K562 (cell line): ENCODE measurements at regions not wholly inside any gene's neighbourhood (a gene's known extent, or its start where the extent isn't known, plus 50 kb on each side); places are given as distances from the start of the nearest gene placed in this dataset.

ENCODE experiments used
- ATAC-seq: fragments of 200-7000 bp; cut with Tn5 transposase; 3 replicates; pipeline ENCODE4 v1.9.1; 2020; ENCODE audit warnings: moderate library complexity
- BruUV-seq: library from RNA; stranded (reverse); fragments of 400-500 nt; replicated peaks from 2 replicates; lab custom pipeline; 2021; lab: Mats Ljungman, UMichigan
- CTCF ChIA-PET: fragments of 300-600 bp; formaldehyde crosslinking; extraction: SDS; loops from one replicate; lab custom pipeline; 2021; ENCODE audit warnings: low intra/inter-chr PET ratio; lab: Yijun Ruan, JAX
- POLR2A ChIA-PET: fragments of 300-600, 350-650 bp; sonication (Branson Sonifier 250); formaldehyde crosslinking; extraction: SDS; loops from one replicate; lab custom pipeline; 2021; ENCODE audit warnings: antibody characterized with exemption, inconsistent platforms; lab: Yijun Ruan, JAX
- DNase-seq, 4 experiments: peaks; one replicate each; pipeline versions ENCODE4 v3.0.0 to v3.0.0-alpha.2; 2011 to 2018; ENCODE audit warnings: low spot score in 3 of 4, mixed read lengths in 3 of 4; ENCODE audit errors: extremely low read depth in 1 of 4
- FAIRE-seq: peaks from 2 replicates; lab custom pipeline; 2011; peaks lifted over from hg19 to GRCh38; lab: Jason Lieb, UNC
- H2AFZ ChIP-seq: 2 replicates; pipeline ENCODE4 v1.6.0; 2011; ENCODE audit warnings: low read depth, low read length, control low read depth, inconsistent platforms
- H3K27ac ChIP-seq: fragments of 200-600 bp; 3 replicates; pipeline ENCODE4 v1.8.0; 2011; ENCODE audit warnings: low read depth, mild to moderate bottlenecking, control low read depth, inconsistent platforms, low read length, moderate library complexity, mixed read lengths; ENCODE audit errors: extremely low read depth
- H3K27me3 ChIP-seq, 2 experiments: fragments of 300-600 bp in 1 of 2; 2 replicates in 1 of 2; 3 replicates in 1 of 2; pipeline versions ENCODE4 v1.6.0 to v1.8.0; 2011; ENCODE audit warnings: inconsistent platforms in 2 of 2, low read length in 2 of 2, mild to moderate bottlenecking in 1 of 2, mixed read lengths in 1 of 2, moderate library complexity in 1 of 2; ENCODE audit not compliant: control insufficient read depth in 2 of 2, insufficient read depth in 2 of 2
- H3K36me3 ChIP-seq: fragments of 300-600 bp; 3 replicates; pipeline ENCODE4 v1.8.0; 2011; ENCODE audit warnings: mild to moderate bottlenecking, low read length, inconsistent platforms; ENCODE audit not compliant: control insufficient read depth, insufficient read depth
- H3K4me1 ChIP-seq, 2 experiments: fragments of 200-600 bp in 1 of 2; replicated peaks in 1 of 2; 2 replicates in 1 of 2; 3 replicates in 1 of 2; pipeline versions ENCODE4 v1.5.1 to v1.8.0; 2011; ENCODE audit warnings: inconsistent platforms in 2 of 2, low read length in 2 of 2, mild to moderate bottlenecking in 1 of 2, mixed read lengths in 1 of 2, moderate library complexity in 1 of 2; ENCODE audit not compliant: control insufficient read depth in 2 of 2, insufficient read depth in 2 of 2
- H3K4me2 ChIP-seq: 2 replicates; pipeline ENCODE4 v1.6.1; 2011; ENCODE audit warnings: low read length, control low read depth, inconsistent platforms, mixed read lengths; ENCODE audit not compliant: insufficient read depth
- H3K4me3 ChIP-seq: fragments of 200-600 bp; sonication (generic), shearing (Covaris generic); 2 replicates; pipeline ENCODE4 v1.5.1; 2016; ENCODE audit warnings: control low read depth, inconsistent platforms
- H3K79me2 ChIP-seq: fragments of 200-600 bp; 3 replicates; pipeline ENCODE4 v1.8.0; 2011; ENCODE audit warnings: low read length, inconsistent platforms; ENCODE audit not compliant: control insufficient read depth, insufficient read depth
- H3K9ac ChIP-seq, 2 experiments: 2 replicates each; pipeline versions ENCODE4 v1.6.0 to v1.6.1; 2011; ENCODE audit warnings: low read depth in 2 of 2, low read length in 2 of 2, control low read depth in 1 of 2, inconsistent platforms in 1 of 2, mild to moderate bottlenecking in 1 of 2, mixed read lengths in 1 of 2; ENCODE audit not compliant: insufficient read depth in 1 of 2
- H3K9me1 ChIP-seq: one replicate; pipeline ENCODE4 v1.6.0; 2011; ENCODE audit warnings: inconsistent platforms, mild to moderate bottlenecking, low read length, moderate library complexity; ENCODE audit not compliant: control insufficient read depth, insufficient read depth
- H3K9me3 ChIP-seq: replicated peaks from 2 replicates; pipeline ENCODE4 v1.5.1; 2011; ENCODE audit warnings: low read depth, low read length, inconsistent platforms; ENCODE audit not compliant: control insufficient read depth, insufficient read depth
- H4K20me1 ChIP-seq: replicated peaks from 2 replicates; pipeline ENCODE4 v1.6.1; 2011; ENCODE audit warnings: low read length, inconsistent platforms, mixed read lengths; ENCODE audit not compliant: control insufficient read depth, insufficient read depth
- CEBPG ChIP-seq, 3 experiments: fragments of 200-800 bp in 1 of 3; sonication (Bioruptor generic) in 1 of 3; sonication (generic) in 1 of 3; formaldehyde crosslinking in 1 of 3; IDR thresholded peaks in 2 of 3; conservative IDR thresholded peaks in 1 of 3; 2 replicates each; pipeline versions ENCODE4 v1.6.1 to v1.8.0; 2016 to 2022; ENCODE audit warnings: missing compliant biosample characterization in 2 of 3, missing genetic modification characterization in 2 of 3, mild to moderate bottlenecking in 1 of 3, missing genetic modification reagents in 1 of 3
- EHMT2 ChIP-seq: fragments of 450-650 bp; IDR thresholded peaks from 2 replicates; pipeline ENCODE4 v1.6.1; 2018; ENCODE audit warnings: antibody characterized with exemption
- ELF4 ChIP-seq: fragments of 450-650 bp; formaldehyde crosslinking; IDR thresholded peaks from 2 replicates; pipeline ENCODE4 v1.4.0; 2022; ENCODE audit warnings: missing genetic modification characterization
- FOSL1 ChIP-seq: fragments of 200-800 bp; sonication (Bioruptor generic); conservative IDR thresholded peaks from 2 replicates; pipeline ENCODE4 v1.6.1; 2016; ENCODE audit warnings: missing genetic modification characterization, missing compliant biosample characterization
- HDAC1 ChIP-seq, 2 experiments: fragments of 450-650 bp; IDR thresholded peaks; 2 replicates each; pipeline ENCODE4 v1.6.1; 2016 to 2017; ENCODE audit warnings: inconsistent platforms in 1 of 2, mild to moderate bottlenecking in 1 of 2, moderate library complexity in 1 of 2
- HDGF ChIP-seq: fragments of 450-650 bp; IDR thresholded peaks from 2 replicates; pipeline ENCODE4 v1.6.1; 2016
- MCM5 ChIP-seq: fragments of 450-650 bp; IDR thresholded peaks from 2 replicates; pipeline ENCODE4 v1.6.1; 2016; ENCODE audit warnings: low read depth
- MXD1 ChIP-seq: fragments of 250-450 bp; sonication (Bioruptor Pico); IDR thresholded peaks from 2 replicates; pipeline ENCODE4 v1.8.0; 2021; ENCODE audit warnings: borderline replicate concordance, mild to moderate bottlenecking, moderate library complexity; ENCODE audit not compliant: poor library complexity, severe bottlenecking
- MYNN ChIP-seq, 2 experiments: sonication (generic); formaldehyde crosslinking in 1 of 2; IDR thresholded peaks; 2 replicates each; pipeline versions ENCODE4 v1.5.0 to v1.6.1; 2016 to 2020; ENCODE audit warnings: antibody characterized with exemption in 1 of 2, missing genetic modification reagents in 1 of 2
- PRPF4 ChIP-seq: fragments of 200-400 bp; formaldehyde crosslinking; IDR thresholded peaks from one replicate; pipeline ENCODE4 v1.6.1; 2017; ENCODE audit warnings: low read length, low read depth, mild to moderate bottlenecking; ENCODE audit not compliant: insufficient read depth, poor library complexity, severe bottlenecking
- PTTG1 ChIP-seq: fragments of 450-650 bp; IDR thresholded peaks from 2 replicates; pipeline ENCODE4 v1.6.1; 2016; ENCODE audit warnings: low read depth, mild to moderate bottlenecking, missing genetic modification characterization, missing compliant biosample characterization
- RBM25 ChIP-seq: fragments of 200-400 bp; formaldehyde crosslinking; IDR thresholded peaks from 2 replicates; pipeline ENCODE4 v1.6.1; 2018; ENCODE audit warnings: low read length, low read depth, moderate library complexity; ENCODE audit not compliant: severe bottlenecking
- TARDBP ChIP-seq: fragments of 450-650 bp; IDR thresholded peaks from 2 replicates; pipeline ENCODE4 v1.6.1; 2016
- TCFL5 ChIP-seq: fragments of 250-450 bp; sonication (Bioruptor Pico); conservative IDR thresholded peaks from 2 replicates; pipeline ENCODE4 v1.6.1; 2021; ENCODE audit warnings: mild to moderate bottlenecking, moderate library complexity, matching md5 sums
- ZBTB17 ChIP-seq: fragments of 450-650 bp; formaldehyde crosslinking; IDR thresholded peaks from 2 replicates; pipeline ENCODE4 v1.4.0; 2020; ENCODE audit warnings: mild to moderate bottlenecking
- WGBS: fragments of 100-300 bp; shearing (Covaris generic); methylation state at CpG from one replicate; pipeline ENCODE4 v1.1.6; 2016; ENCODE audit warnings: low coverage, mixed read lengths; ENCODE audit not compliant: insufficient coverage; ENCODE audit errors: missing lambda C conversion rate; 5-methylcytosine and 5-hydroxymethylcytosine counted together
- in situ Hi-C: fragments of 300-500 bp; cut with MboI; formaldehyde crosslinking; loops from 4 replicates; pipeline ENCODE4 v1.15.0; 2018; ENCODE audit warnings: inconsistent platforms, mixed read lengths
- intact Hi-C: fragments of 100-400 bp; cut with micrococcal nuclease; formaldehyde crosslinking; loops from 2 replicates; pipeline ENCODE4 v1.14.2; 2022
- TF ChIP-seq, protein P1 (sequence below): sonication (generic); formaldehyde crosslinking; IDR thresholded peaks from 2 replicates; pipeline ENCODE4 v1.8.1; 2022; ENCODE audit warnings: missing genetic modification reagents

- no TSS peak for BruUV-seq
Measured at GRCh38 chr3:189117087-189117486, 54.7 kb upstream of the TPRG1 start.

More at GRCh38 chr3:189117087-189117486, 54.7 kb upstream of the TPRG1 start:
- Histone ChIP-seq H3K9me1 (no peaks in the 10 kb centered on the region), H3K4me3 (no peak overlapping the region), H3K79me2 (no peaks in the 10 kb centered on the region), H3K9me3 (no peaks in the 10 kb centered on the region; the same call in 1 of the 2 replicates), H2AFZ (no peak overlapping the region), H3K4me1 (no peaks in the 10 kb centered on the region), H3K27ac (no peak overlapping the region), H3K4me2 (no peak overlapping the region), H3K9ac (no peak overlapping the region), H3K27me3 (no peaks in the 10 kb centered on the region), H3K36me3 (no peaks in the 10 kb centered on the region), H4K20me1 (no peaks in the 10 kb centered on the region)
- DNase-seq, result no peak
- CTCF ChIA-PET, result no interaction called here
- intact Hi-C loops, result no loop called here
- no peak for TF ChIP-seq FOSL1
- no peak for TF ChIP-seq RBM25
- TF ChIP-seq MYNN (IDR thresholded peaks at IDR 0.05), result no peak
- TF ChIP-seq MYNN (CRISPR knock-in tag; IDR thresholded peaks at IDR 0.05), result no peak
- no peak for TF ChIP-seq HDGF
- no peak for TF ChIP-seq PTTG1 (tag)
- no peak for TF ChIP-seq CEBPG (CRISPR knock-in tag; IDR thresholded peaks at IDR 0.05)
- TF ChIP-seq CEBPG (tag; conservative IDR thresholded peaks at IDR 0.05 in 1 of 2, IDR thresholded peaks at IDR 0.05 in 1 of 2), result no peak
- TF ChIP-seq ZBTB17, result no peak
- no peak for TF ChIP-seq MXD1 (CRISPR knock-in tag)
- no peak for TF ChIP-seq HDAC1 (IDR thresholded peaks at IDR 0.05)
- no peak for TF ChIP-seq PRPF4
- TF ChIP-seq EHMT2, result no peak
- TF ChIP-seq, protein P1, sequence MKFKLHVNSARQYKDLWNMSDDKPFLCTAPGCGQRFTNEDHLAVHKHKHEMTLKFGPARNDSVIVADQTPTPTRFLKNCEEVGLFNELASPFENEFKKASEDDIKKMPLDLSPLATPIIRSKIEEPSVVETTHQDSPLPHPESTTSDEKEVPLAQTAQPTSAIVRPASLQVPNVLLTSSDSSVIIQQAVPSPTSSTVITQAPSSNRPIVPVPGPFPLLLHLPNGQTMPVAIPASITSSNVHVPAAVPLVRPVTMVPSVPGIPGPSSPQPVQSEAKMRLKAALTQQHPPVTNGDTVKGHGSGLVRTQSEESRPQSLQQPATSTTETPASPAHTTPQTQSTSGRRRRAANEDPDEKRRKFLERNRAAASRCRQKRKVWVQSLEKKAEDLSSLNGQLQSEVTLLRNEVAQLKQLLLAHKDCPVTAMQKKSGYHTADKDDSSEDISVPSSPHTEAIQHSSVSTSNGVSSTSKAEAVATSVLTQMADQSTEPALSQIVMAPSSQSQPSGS (CRISPR knock-in tag), result no peak
- no peak for TF ChIP-seq TCFL5 (CRISPR knock-in tag)
- no peak for TF ChIP-seq MCM5
- TF ChIP-seq ELF4 (CRISPR knock-in tag), result no peak
- no peak for TF ChIP-seq TARDBP
- POLR2A ChIA-PET, result no interaction called here
- in situ Hi-C loops, result no loop called here
- 0% methylated on average over 1 of the region's 1 CpG for WGBS
- no peak for ATAC-seq
- FAIRE-seq, result no peak
